Skin epidermis (tissue), 12 donors: ENCODE measurements at regions not wholly inside any gene's neighbourhood (a gene's known extent, or its start where the extent isn't known, plus 50 kb on each side); places are given as distances from the start of the nearest gene placed in this dataset.
"Not testable (repeated sequence)": the region's sequence is repeated elsewhere in the genome, so short reads cannot be mapped to it uniquely, and the experiment has no call there.

Source experiments
- H3K27ac ChIP-seq, 21 experiments: fragments of 200-600 bp; sonication (generic) in 11 of 21; one replicate each; pipeline ENCODE4 v1.5.0; 2020; ENCODE audit warnings: mild to moderate bottlenecking in 3 of 21, inconsistent platforms in 2 of 21, moderate library complexity in 2 of 21
- H3K4me3 ChIP-seq, 7 experiments: fragments of 200-600 bp; sonication (generic) in 2 of 7; one replicate each; pipeline ENCODE4 v1.5.0; 2020; ENCODE audit warnings: inconsistent platforms in 2 of 7, mild to moderate bottlenecking in 2 of 7, moderate library complexity in 1 of 7

DNA sequence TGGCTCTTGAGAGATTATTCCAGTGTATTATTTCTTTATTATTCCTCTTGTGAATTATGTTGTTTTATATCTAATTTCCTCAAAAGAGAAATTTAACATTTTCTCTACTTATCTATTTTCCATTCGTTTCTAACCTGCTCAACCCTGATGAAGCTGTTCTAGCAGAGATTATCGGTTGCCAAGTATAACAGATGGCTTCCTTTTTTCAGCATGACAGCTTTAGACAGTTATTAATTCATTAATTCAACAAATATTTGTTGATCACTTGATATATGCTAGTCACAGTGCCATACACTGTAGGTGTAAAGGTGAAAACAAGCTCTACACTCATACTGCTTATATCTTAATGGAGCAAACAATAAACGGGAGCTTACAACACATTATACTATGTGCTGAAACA lies 137.9 kb upstream of the UBE2E3 start:
- H3K4me3 ChIP-seq = no peak overlapping the region

DNA sequence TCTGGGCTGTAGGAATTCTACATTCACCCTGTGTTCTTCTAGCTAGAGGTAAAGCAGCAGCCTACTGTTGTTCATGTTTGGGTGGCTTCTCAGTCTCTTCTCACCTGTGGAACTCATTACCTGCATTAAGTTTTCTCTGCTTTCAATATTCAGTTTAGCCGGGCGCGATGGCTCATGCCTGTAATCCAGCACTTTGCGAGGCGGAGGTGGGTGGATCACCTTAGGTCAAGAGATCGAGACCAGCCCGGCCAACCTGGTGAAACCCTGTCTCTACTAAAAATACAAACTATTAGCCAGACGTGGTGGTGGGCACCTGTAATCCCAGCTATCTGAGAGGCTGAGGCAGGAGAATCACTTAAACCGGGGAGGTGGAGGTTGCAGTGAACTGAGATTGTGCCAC lies 139.8 kb upstream of the UBE2E3 start:
- H3K4me3 ChIP-seq = no peak overlapping the region
- no peak overlapping the region for H3K27ac ChIP-seq

More for the DNA sequence above, 137.9 kb upstream of the UBE2E3 start:
- no peak overlapping the region for H3K27ac ChIP-seq

DNA sequence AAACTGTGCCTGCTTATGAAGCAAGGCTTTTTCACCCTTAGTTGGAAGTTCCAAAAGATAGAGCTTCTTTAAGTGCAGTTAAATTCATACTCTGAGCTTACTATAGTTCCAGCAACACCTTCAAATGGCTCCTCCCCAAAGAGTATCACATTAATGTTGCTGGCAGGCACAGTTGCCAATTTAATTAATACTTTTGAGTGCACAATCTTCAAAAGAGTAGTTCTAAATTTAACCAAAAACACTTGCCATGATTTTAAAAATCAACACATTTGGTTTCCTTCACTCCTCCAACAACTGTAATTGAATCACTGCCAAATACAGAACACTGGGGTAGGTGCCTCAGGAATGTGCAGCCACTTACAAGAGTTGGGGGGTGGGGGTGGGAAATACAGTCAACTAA lies 150.6 kb upstream of the UBE2E3 start:
- H3K27ac ChIP-seq = no peak overlapping the region
- no peak overlapping the region for H3K4me3 ChIP-seq

DNA sequence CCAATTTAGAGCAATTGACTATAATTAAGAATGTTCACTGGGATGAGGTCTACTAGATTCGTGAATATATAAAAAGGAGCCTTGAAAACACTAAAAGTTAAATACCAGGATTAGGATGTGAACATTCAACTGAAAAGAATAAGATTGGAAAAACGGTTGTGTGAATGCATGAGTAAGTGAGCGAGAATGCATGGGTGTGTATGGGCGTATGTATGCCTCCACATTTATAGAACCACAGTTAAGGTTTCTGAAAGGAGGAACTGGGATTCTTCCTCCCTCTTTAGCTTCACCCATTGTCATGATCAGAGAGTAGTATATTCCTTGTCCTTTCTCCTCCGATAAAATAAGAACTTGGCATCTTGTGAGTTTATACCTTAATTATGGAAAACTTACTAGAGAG lies 151.1 kb upstream of the UBE2E3 start:
- no peak overlapping the region for H3K4me3 ChIP-seq
- H3K27ac ChIP-seq = no peak overlapping the region

DNA sequence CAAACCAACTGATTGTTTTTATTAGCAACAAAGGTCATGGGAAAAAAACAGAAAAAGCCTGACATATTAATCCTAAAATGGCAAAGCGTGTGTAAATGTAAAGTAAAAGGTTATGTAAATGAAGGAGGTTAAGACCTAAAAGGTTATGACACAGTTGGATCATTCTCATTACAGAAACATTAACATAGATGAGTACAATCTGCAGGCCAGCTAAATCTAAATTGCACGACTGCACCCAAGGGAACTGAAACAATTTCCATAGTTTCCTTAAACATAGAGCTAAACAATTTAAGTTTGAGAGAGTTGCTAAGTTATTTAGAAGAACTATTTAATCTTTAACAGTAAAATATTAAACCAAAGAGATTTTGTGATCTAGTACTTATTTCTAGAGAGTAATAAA lies 151.6 kb upstream of the UBE2E3 start:
- H3K4me3 ChIP-seq = no peak overlapping the region

DNA sequence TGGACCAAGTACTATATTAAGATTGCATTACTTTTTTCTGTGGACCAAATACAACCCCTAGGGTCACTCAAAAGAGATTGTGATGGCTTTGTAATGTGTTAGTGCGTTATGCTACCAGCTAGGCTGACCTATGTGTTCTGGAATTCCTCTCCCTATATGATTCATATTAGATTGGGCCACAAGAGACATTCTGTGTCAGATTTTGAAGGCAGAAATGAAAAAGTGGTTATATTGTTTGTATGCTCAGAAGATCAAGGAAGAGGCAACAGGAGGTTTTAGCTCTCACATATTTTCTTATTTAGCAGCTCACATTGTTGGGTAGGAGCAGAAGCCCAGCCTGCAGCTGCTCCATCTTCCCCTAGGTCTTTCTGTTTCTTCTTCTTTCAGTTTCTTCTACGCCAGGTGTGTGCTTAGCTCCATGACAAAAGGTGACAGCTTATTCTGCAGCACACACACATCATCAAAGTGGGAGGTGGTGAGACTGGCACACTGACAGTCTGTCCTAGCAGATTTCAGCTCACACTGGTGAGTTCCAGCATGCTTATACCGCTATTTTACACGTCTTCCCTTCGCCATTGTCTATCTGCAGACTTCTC lies 156.8 kb upstream of the UBE2E3 start:
- no peak overlapping the region for H3K4me3 ChIP-seq

More for the DNA sequence above, 151.6 kb upstream of the UBE2E3 start:
- no peak overlapping the region for H3K27ac ChIP-seq

DNA sequence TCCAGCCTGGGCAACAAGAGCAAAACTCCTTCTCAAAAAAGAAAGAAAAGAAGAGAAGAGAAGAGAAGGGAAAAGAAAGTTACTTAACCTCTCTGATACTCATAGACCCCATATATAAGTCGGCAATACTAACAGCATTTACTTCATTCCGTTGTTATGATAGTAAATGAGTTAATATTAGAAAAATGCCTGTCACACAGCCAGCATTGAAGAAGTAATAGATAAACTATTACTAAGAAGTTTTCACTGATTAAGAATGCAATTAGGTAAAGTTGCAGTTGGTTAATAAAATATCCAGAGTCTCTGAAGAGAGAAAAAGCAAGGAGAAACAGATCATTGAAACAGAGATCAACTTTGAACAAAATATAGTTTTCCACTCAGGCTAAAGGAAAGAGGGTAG lies 161.3 kb upstream of the UBE2E3 start:
- Histone ChIP-seq H3K27ac (no peak overlapping the region), H3K4me3 (no peak overlapping the region)

More for the DNA sequence above, 156.8 kb upstream of the UBE2E3 start:
- no peak overlapping the region for H3K27ac ChIP-seq

DNA sequence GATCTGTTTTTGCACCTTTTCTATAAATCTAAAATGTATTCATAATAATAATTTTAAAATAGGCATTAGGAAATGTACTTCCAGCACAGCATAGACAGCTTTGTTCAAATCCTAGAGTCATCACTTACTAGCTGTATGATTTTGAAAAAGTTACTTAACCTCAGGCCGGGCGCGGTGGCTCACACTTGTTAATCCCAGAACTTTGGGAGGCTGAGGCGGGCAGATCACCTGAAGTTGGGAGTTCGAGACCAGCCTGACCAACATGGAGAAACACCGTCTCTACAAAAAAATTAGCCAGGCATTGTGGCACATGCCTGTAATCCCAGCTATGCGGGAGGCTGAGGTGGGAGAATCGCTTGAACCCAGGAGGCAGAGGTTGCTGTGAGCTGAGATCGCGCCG lies 161.7 kb upstream of the UBE2E3 start:
- not testable (repeated sequence) for H3K4me3 ChIP-seq, H3K27ac ChIP-seq

DNA sequence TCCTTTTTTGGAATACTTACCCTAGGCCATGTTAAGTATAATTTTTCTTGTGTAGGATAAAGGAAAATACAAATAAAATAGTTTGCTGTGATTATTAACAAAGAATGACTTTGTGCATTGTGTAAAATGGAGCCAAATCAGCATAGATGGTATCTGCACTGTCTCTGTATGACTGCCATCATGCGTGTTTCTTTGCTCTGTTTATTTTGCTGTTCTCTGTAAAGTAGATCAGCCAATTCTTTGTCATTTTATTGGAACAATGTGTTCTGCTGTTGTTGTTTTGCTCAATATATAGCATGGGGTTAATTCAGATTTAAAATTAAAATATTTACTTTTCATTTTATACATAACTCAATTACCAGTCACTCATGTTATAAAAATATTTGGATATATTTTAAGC lies 181.3 kb upstream of the UBE2E3 start:
- Histone ChIP-seq H3K27ac (no peak overlapping the region), H3K4me3 (no peak overlapping the region)

DNA sequence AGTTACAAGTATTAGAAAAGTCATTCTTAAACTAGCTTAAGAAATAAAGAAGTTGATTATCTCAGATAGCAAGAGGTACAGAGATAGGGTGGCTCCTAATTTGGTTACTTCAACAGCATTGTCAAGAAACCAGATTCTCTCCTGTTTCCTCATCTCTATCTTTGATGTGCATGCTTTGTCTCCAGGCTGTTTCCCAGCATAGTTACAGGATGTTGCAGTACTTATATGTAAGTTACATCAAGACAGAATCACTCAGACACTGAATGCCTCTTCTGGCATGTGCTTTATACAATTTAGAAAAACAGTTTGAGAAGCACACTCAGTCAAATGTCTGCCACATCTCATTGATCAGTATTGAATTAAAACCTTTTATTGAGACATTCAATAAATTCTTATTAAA lies 189.5 kb upstream of the UBE2E3 start:
- no peak overlapping the region for H3K27ac ChIP-seq
- H3K4me3 ChIP-seq = no peak overlapping the region

DNA sequence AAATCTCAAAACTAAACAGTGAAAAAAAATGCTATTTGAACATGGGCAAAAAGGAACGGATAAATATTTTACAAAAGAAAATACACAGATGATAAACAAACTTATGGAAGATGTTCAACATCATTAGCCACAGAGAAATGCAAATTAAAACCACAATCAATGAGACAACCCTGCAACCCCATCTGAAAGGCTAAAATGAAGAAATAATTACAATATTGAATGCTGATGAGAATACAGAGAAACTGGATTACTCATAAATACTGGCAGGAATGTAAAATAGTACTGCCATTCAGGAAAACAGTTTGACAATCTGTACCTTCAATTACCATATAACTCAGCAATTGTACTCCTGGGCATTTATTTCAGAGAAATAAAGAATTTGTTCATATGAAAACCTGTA lies 193.1 kb upstream of the UBE2E3 start:
- H3K4me3 ChIP-seq = no peak overlapping the region

DNA sequence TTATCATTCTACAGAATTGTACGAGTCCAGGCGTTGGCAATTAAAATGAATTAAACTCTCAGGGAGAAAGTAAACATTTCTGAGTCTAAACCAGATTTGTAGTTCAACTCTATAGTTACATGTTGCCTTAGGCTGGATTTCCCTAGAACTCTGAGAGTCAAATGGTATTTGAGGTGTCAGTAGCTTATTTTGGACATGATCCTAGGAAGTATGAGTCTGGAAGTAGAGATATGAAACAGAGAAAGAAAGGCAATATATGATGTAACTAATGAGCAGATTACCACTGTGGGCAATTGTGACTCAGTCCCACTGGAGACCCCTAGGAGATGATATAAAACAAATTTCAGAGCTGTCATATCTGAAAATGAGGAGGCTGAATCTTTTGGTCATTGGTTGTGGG lies 199.1 kb upstream of the UBE2E3 start:
- Histone ChIP-seq H3K4me3 (no peak overlapping the region), H3K27ac (no peak overlapping the region)

More for the DNA sequence above, 193.1 kb upstream of the UBE2E3 start:
- H3K27ac ChIP-seq = no peak overlapping the region

DNA sequence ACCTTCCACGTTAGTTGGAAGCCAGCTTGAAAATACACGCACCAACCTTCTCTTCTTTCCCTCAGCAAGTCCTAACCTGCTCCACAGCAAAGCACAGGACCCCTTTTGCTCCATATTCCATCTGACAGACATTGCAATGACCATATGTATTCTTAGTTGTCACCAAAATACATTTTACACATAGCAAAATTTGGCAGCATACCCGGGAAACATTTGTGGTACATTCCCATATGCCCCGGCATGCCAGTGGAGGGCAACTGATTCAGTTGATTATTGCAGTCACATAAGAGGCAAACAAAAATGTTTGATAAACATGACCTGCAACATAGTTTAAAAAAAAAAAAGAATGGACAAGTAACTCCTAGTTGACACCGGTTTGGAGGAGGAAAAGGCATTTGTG lies 202.1 kb upstream of the UBE2E3 start:
- Histone ChIP-seq H3K27ac (no peak overlapping the region), H3K4me3 (no peak overlapping the region)

DNA sequence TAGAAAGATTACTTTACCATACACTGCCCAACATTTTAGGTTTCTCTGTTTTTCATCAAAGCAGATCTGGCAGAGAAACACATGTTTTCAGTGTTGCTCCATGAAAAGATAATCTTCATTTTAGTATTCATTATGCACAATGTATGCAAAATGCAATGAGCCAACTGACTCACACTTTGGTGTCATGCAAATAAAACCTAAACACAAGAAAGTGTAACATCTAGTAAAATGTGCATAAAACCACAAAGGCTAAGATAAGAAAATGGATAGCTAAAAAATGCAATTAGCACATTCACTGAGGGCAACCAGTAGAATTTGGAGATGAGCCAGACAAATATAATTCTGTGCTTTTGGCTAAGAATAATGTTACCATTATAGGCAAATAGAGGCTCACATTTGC lies 203.5 kb upstream of the UBE2E3 start:
- Histone ChIP-seq H3K27ac (no peak overlapping the region), H3K4me3 (no peak overlapping the region)

DNA sequence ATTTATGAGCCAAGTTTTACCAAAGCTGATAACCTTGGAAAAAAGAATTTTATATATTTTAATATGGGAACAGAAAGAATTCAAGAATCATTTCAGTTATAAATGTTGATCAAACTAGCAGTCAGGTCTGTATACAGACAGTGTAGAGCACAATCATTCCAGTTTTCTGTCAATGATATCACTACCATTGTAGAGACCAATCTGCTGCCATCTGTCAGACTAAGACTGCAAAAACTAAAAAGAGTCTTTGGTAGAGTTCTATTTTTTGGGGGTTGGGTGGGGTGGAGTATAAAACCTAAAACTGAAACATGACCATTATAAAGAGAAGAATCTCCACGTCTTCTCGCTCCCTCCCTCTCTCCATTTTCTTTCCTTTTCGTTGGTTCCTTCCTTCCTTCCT lies 204.7 kb upstream of the UBE2E3 start:
- H3K27ac ChIP-seq = no peak overlapping the region
- no peak overlapping the region for H3K4me3 ChIP-seq

DNA sequence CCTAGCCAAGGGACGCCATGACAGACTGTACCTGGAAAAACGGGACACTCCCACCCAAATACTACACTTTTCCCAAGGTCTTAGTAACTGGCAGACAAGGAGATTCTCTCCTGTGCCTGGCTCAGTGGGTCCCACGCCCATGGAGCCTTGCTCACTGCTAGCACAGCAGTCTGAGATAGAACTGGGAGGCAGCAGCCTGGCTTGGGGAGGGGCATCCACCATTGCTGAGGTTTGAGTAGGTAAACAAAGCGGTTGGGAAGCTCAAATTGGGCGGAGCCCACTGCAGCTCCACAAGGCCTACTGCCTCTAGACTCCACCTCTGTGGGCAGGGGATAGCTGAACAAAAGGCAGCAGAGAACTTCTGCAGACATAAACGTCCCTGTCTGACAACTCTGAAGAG lies 215.1 kb upstream of the UBE2E3 start:
- H3K4me3 ChIP-seq = not testable (repeated sequence)

DNA sequence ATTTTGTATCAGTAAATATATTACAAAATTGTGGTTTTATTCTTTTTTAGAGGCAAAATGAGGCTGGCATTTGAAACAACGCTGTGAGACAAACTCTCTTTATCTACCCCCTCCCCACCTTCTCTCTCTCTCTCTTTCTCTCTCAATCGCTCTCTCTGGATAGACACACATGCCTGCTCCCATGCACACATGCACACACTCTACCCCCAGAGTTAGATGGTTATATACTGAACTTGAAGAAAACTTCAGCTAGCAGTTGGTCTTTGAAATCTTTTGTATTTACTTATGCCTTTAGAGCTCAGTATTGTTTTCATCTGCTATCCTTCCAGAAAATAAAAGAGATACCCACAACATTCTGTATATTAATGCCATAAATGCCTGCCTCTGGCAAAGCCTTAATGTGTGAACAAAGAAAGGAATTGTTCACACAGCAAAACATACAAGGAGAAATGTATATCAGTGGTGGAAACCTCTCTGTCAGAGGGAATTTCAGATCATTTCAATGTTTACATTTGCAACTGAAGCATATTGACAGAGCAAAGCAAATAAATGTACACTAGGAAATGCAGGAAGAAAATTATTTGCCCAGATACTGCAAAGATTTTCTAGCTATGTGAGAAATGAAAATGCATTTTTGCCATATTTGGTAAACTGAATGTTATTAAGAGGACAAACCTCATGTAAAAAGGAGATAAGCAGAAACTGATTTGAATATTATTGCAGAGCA lies 217.0 kb upstream of the UBE2E3 start:
- H3K4me3 ChIP-seq = no peak overlapping the region
- no peak overlapping the region for H3K27ac ChIP-seq

More for the DNA sequence above, 215.1 kb upstream of the UBE2E3 start:
- H3K27ac ChIP-seq = not testable (repeated sequence)

DNA sequence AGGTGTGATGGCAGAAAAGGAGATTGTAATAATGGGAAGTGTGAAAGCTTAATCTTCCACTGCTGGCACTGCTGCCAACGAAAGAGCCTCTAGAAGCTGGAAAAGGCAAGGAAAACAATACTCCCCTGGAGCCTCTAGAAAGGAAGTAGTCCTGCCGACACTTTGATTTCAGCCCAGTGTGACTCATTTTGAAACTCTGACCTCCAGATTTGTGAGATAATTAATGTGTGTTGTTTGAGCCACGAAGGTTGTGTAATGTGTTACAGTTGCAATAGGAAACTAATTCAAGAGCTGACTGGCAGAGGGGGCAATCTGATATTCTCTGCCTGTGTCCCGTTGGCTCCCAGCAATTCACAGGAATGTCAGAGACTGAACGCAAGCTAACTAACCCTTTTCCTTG lies 219.2 kb upstream of the UBE2E3 start:
- Histone ChIP-seq H3K27ac (no peak overlapping the region), H3K4me3 (no peak overlapping the region)

DNA sequence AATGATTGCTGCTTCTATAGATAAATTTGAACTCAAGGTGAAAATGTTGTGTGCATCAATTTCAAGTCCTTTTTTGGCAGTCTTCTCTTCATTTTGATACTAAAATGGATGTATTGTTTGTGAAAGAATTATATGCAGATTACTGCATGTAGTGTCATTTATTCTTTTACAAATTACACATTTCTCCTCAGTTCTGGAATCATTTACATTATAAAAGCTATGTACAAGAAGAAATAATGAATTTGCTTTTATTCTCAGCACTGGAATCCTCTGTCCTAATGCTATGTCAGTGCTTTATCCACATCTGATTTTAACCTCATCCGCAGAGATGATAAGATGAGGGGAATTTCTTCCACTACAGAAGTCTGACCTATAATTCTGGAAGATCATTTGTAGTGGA lies 220.8 kb upstream of the UBE2E3 start:
- Histone ChIP-seq H3K4me3 (no peak overlapping the region), H3K27ac (no peak overlapping the region)

DNA sequence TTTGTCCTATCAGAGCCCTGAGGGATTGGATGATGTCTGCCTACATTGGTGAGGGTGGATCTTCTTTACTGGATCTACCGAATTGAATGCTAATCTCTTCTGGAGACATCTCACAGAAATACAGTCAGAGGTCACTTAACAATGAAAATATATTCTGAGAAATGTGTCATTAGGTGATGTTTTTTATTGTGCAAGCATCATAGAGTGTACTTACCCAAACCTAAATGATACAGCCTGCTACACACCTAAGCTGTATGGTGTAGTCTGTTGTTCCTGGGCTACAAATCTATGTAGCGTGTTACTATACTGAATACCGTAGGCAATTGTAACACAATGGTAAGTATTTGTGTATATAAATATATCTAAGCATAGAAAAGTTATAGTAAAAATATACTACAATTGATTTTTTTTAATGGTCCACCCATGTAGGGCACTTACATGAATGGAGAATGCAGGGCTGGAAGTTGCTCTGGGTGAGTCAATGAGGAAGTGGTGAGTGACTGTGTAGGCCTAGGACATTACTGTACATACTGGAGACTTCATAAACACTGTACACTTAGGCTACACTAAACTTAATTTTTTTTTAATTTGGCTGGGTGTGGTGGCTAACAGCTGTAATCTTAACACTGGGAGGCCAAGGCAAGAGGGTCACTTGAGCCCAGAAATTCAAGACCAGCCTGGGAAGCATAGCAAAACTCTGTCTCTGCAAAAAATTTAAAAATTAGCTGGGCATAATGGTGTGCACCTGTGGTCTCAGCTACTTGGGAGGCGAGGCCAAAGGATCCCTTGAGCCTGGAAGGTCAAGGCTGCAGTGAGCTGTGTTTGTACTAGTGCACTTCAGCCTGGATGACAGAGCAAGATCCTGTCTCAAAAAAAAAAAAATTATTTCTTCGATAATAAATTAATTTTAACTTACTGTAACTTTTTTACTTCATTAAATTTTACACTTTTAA lies 226.3 kb upstream of the UBE2E3 start:
- Histone ChIP-seq H3K4me3 (no peak overlapping the region), H3K27ac (no peak overlapping the region)
